GM19452 (cell line): ENCODE measurements at regions not wholly inside any gene's neighbourhood (a gene's known extent, or its start where the extent isn't known, plus 50 kb on each side); places are given as distances from the start of the nearest gene placed in this dataset.
"Not testable (repeated sequence)": the region's sequence is repeated elsewhere in the genome, so short reads cannot be mapped to it uniquely, and the experiment has no call there.

Source experiments
- ATAC-seq: cut with Tn5 transposase; IDR thresholded peaks from one replicate; pipeline ENCODE4 v1.9.1; 2021; ENCODE audit not compliant: unreplicated experiment

GRCh38 chr3:192968901-192969300 is 51.2 kb upstream of the MB21D2 start:
- not testable (repeated sequence) for ATAC-seq

- no peak for ATAC-seq
Observed at GRCh38 chr3:192980632-192981031, 63.0 kb upstream of the MB21D2 start.

- ATAC-seq, result no peak
Observed at GRCh38 chr3:192986379-192986778, 68.7 kb upstream of the MB21D2 start.

- ATAC-seq, result no peak
Observed at GRCh38 chr3:192991356-192991755, 73.7 kb upstream of the MB21D2 start.

- ATAC-seq, result no peak
Observed at GRCh38 chr3:192992361-192992760, 74.7 kb upstream of the MB21D2 start.

GRCh38 chr3:192993411-192993810 is 75.8 kb upstream of the MB21D2 start:
- ATAC-seq, result no peak

- ATAC-seq, result not testable (repeated sequence)
Observed at GRCh38 chr3:193001113-193001512, 83.5 kb upstream of the MB21D2 start.

GRCh38 chr3:193003624-193004023 is 86.0 kb upstream of the MB21D2 start:
- ATAC-seq, result not testable (repeated sequence)

GRCh38 chr3:193008654-193009053 is 91.0 kb upstream of the MB21D2 start:
- ATAC-seq, result no peak

- ATAC-seq, result no peak
Observed at GRCh38 chr3:193010191-193010590, 92.5 kb upstream of the MB21D2 start.

- no peak for ATAC-seq
Observed at GRCh38 chr3:193011958-193012357, 94.3 kb upstream of the MB21D2 start.

- no peak for ATAC-seq
Observed at GRCh38 chr3:193014902-193015301, 97.2 kb upstream of the MB21D2 start.

GRCh38 chr3:193016437-193016901 is 98.8 kb upstream of the MB21D2 start:
- ATAC-seq, result no peak

GRCh38 chr3:193021506-193022010 is 103.9 kb upstream of the MB21D2 start:
- ATAC-seq, result no peak

- no peak for ATAC-seq
Observed at GRCh38 chr3:193023218-193023617, 105.6 kb upstream of the MB21D2 start.

- ATAC-seq, result no peak
Observed at GRCh38 chr3:193028258-193028657, 110.6 kb upstream of the MB21D2 start.

- ATAC-seq, result no peak
Observed at GRCh38 chr3:193029800-193030199, 112.1 kb upstream of the MB21D2 start.

- ATAC-seq, result no peak
Observed at GRCh38 chr3:193030276-193030675, 112.6 kb upstream of the MB21D2 start.

- ATAC-seq, result no peak
Observed at GRCh38 chr3:193031911-193032310, 114.3 kb upstream of the MB21D2 start.

GRCh38 chr3:193033226-193033780 is 115.6 kb upstream of the MB21D2 start:
- ATAC-seq, result no peak

GRCh38 chr3:193037828-193038227 is 120.2 kb upstream of the MB21D2 start:
- ATAC-seq, result not testable (repeated sequence)

- no peak for ATAC-seq
Observed at GRCh38 chr3:193039058-193039457, 121.4 kb upstream of the MB21D2 start.
